PFSK-1 (cell line): ENCODE measurements at regions not wholly inside any gene's neighbourhood (a gene's known extent, or its start where the extent isn't known, plus 50 kb on each side); places are given as distances from the start of the nearest gene placed in this dataset.

Experiments used
- POLR2AphosphoS5 ChIP-seq: IDR thresholded peaks from 2 replicates; pipeline ENCODE4 v1.6.1; 2012; ENCODE audit warnings: low read depth, mild to moderate bottlenecking, control low read depth, low read length, moderate library complexity
- TAF1 ChIP-seq: IDR thresholded peaks from 2 replicates; pipeline ENCODE4 v1.6.1; 2012; ENCODE audit warnings: low read length, control low read depth, borderline replicate concordance; ENCODE audit not compliant: insufficient read depth
- TF ChIP-seq, protein P1 (sequence below), 2 experiments: IDR thresholded peaks; 2 replicates each; pipeline versions ENCODE4 v1.6.1 to v1.8.0; 2011 to 2012; ENCODE audit warnings: low read depth in 2 of 2, low read length in 2 of 2, control low read depth in 1 of 2, inconsistent platforms in 1 of 2, mild to moderate bottlenecking in 1 of 2, moderate library complexity in 1 of 2; ENCODE audit not compliant: insufficient read depth in 1 of 2

DNA sequence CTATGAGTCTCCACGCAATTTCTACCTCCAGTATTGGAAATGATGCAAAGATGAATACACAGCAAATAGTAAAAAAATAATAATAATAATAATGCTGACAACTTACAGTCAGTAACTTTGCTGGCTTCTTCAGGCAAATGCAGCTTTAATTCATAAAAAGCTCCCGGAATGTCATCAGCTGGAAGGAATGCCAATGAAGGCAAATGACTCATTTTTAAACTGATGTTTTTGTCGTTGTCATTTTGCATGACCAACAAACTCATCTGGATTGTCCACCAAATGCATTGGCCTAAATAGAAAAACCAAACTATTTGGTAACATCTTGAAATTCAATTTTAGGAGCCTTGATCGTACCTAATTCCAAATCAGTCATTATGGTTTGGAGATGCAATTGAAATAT is 217.1 kb downstream of the ALDH8A1 start:
- TF ChIP-seq TAF1: no peak
- TF ChIP-seq, protein P1, sequence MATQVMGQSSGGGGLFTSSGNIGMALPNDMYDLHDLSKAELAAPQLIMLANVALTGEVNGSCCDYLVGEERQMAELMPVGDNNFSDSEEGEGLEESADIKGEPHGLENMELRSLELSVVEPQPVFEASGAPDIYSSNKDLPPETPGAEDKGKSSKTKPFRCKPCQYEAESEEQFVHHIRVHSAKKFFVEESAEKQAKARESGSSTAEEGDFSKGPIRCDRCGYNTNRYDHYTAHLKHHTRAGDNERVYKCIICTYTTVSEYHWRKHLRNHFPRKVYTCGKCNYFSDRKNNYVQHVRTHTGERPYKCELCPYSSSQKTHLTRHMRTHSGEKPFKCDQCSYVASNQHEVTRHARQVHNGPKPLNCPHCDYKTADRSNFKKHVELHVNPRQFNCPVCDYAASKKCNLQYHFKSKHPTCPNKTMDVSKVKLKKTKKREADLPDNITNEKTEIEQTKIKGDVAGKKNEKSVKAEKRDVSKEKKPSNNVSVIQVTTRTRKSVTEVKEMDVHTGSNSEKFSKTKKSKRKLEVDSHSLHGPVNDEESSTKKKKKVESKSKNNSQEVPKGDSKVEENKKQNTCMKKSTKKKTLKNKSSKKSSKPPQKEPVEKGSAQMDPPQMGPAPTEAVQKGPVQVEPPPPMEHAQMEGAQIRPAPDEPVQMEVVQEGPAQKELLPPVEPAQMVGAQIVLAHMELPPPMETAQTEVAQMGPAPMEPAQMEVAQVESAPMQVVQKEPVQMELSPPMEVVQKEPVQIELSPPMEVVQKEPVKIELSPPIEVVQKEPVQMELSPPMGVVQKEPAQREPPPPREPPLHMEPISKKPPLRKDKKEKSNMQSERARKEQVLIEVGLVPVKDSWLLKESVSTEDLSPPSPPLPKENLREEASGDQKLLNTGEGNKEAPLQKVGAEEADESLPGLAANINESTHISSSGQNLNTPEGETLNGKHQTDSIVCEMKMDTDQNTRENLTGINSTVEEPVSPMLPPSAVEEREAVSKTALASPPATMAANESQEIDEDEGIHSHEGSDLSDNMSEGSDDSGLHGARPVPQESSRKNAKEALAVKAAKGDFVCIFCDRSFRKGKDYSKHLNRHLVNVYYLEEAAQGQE (IDR thresholded peaks at IDR 0.05; ENCODE audit: insufficient read depth in 1 of 2, low read depth in 2 of 2, low read length in 2 of 2): no peak
- no peak for TF ChIP-seq POLR2AphosphoS5
